NCI-H146 treated with DMSO at 0.1 percent for 48 hours (cell line): ENCODE measurements at regions not wholly inside any gene's neighbourhood (a gene's known extent, or its start where the extent isn't known, plus 50 kb on each side); places are given as distances from the start of the nearest gene placed in this dataset.
"Not testable (repeated sequence)": the region's sequence is repeated elsewhere in the genome, so short reads cannot be mapped to it uniquely, and the experiment has no call there.

Experiments
- DNase-seq: peaks from one replicate; lab custom pipeline; 2025; ENCODE audit not compliant: unreplicated experiment; lab: John Stamatoyannopoulos, UW

DNA sequence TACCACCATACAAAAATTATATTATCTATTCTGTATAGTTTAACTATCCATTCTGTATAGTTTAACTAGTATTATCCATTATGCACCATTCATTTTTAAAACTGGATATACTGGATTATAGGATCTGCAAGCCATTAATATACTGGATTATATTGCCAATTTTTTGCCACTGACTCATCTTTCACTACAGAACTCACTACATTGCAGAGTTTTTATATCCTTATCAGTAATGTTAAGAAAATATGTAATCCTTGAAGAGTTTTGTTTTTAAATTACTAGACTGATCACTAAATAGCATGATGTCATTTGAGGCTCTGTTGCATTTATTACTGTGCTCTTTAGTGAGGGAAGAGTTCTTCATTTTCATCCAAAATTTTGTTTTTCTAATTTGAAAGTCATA, 109.8 kb upstream of the SNX2 start:
- no peak for DNase-seq

DNA sequence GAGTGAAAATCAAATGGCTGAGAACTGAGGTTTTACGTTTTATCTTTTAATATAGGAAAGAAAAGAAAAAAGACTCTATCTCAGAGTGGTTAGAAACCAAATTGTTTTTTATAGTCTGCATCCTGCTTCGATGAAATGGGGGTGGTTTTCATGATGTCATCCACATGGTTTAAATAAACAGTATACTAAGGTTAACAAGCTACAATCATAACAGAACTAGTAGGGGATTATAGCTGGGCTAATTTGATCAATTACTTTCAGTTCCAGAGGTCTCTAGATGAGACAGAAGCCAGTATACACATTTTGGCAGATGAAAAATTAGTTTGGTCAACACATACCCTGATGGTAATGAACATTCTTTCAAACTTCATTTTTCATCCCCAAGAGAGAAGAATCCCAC, 106.3 kb upstream of the SNX2 start:
- no peak for DNase-seq

DNA sequence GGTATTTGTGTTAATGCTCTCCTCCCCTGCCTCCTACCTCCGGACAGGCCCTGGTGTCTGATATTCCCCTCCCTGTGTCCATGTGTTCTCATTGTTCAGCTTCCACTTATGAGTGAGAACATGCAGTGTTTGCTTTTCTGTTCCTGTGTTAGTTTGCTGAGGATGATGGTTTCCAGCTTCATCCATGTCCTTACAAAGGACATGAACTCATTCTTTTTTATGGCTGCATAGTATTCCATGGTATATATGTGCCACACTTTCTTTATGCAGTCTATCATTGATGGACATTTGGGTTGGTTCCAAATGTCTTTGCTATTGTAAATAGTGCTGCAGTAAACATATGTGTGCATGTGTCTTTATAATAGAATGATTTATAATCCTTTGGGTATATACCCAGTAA, 105.2 kb upstream of the SNX2 start:
- DNase-seq: not testable (repeated sequence)

DNA sequence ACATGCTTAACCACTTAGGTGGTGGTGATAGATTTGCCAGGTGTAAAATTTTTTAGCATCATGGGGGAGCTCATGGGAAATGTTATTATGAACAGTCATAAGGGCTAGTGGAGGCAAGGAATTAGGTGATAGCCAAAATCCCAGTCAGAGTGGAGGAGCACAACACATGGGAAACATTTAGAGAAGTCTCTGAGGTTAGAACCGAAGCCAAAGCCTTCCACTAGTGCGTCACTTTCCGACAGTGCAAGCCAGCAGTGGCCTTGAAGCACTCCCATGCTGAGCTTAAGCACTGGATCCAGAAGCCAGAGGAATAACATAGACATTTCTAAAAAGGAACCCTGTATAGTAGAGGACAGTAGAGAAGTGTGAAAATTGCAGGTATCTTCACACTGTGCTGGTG, 101.5 kb upstream of the SNX2 start:
- no peak for DNase-seq

DNA sequence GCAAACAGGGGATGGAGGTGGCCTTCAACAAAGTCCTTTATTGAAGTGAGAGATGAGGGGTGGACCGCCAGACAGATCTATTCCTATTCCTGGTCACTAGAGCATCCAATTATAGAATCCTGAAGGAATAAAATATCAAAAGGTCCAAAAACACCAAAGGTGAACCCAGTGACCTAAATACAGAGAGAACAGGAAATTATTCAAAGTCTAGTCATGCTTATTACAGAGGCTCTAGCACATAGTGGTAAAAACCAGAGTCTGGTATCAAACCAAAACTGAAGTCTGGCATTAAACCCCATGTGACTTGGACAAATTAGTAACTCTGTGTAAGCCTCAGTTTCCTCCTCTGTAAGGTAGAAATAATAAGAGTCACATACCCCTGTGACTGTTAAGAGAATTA, 100.5 kb upstream of the SNX2 start:
- DNase-seq: no peak

DNA sequence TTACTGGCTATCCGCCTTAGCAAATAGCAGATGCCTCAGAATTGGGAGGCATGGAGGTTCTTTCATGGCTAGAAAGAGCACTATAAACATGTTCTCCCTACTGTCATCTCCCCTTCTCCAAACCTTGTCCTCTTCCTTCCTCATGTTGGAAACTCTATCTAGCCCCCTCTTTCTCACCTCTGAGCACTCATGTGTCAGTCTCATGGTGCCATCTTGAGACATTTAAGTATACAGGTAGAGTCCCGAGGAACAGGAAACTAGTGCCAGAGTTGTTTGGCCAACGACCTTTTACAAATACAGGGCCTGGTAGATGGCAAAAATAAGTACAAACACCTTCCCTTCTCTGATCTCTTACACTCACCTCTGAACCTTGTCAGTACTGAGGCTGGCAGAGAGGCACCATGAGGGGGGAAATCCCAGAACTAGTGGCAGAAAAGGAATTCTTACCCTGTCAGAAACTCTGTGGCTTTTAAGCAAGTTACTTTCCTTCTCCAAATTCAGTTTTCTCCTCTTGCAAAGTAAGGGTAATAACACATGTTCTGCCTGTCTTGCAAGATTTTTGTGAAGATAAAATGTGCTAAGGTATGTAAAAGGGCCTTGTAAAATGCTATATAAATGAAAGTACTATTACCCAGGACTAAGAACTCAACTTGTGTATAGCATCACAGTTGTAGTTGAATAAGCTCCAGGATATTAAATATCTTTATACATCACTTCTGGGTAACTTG, 94.1 kb upstream of the SNX2 start:
- DNase-seq: no peak

DNA sequence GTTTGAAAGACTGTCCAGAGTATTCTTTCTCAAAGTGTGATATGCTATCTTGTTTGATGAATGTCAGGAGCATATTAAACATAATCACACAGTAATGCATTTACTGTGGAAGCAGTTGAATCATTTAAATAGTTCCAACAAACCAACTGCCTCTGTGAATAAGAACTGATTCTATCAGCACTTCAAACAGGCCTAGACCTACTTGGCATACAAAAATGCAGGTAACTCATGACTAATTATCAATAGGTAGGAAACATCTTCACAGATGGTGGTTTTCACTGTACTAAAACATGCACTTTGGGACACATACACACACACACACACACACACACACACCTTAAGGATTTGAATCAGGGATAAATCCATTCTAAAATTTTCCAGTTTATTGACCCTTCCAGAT, 91.2 kb upstream of the SNX2 start:
- no peak for DNase-seq

DNA sequence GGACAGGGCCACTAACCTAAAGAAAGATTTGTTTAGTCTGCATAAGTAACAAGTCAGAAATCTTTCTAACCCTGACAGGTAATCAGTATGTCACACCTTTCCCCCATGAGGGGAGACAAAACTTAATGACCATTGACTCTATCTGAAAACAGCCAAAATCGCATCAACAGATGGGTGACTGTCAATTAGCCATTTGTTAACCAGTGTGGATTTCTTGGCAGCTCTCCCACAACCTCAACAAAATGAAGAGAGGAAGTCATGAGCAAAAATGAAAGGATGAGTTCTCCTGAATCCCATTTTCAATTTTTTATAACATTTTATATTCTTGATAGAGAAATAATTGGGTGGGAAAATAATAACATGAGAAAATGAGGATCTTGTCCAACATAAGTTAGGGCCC, 84.6 kb upstream of the SNX2 start:
- DNase-seq: no peak

DNA sequence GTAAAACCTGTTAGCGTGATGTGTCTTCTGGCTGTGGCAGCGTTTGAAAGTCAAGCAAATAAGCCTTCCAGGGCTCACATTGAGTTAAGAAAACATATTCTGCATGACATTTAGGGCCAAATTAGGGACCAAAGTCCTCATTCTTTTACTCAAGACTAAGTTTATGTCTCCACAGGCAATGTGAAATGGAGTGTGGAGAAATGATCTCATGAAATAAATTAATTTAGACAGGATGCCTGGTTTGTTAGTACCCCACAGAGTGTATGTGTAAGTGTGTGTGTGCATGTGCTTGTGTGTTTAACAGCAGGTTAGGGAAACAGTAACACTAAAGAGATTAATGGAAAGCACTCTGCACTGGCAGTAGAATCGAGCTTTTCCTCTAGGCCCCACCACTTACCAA, 82.9 kb upstream of the SNX2 start:
- no peak for DNase-seq

DNA sequence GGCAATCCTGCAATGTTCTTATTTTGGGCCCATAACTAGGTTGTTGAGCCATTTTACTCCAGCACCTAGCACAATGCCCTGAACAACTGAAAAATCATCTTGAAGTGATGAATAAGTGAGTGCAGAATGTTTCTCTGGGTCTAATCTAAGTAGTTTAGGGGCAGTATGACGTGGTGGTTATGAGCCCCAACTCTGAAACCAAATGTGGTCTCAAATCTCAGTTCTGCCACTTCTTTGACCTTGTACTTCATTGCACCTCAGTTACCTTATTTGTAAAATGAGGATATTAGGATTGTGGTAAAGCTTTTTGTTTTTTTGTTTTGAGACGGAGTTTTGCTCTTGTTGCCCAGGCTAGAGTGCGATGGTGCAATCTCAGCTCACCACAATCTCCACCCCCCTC, 80.9 kb upstream of the SNX2 start:
- no peak for DNase-seq

DNA sequence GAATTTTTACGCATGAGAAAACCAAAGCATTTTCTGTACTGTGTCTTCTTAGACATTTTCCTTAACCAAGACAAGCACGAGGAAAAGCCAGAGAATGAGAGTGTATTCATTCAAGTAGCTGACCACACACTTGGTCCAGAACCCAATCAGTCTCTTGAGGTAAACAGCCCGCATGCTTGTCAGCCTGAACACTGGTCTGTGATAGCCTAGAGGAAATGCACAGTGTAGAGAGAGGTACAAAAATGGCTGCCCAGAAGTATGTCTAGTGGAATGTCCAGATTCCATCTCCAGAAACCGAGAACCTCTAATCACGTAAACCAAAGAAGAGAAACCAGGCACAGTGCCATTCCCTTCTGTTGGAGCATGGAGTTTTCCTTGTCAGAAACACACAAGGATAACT, 80.0 kb upstream of the SNX2 start:
- DNase-seq: no peak

DNA sequence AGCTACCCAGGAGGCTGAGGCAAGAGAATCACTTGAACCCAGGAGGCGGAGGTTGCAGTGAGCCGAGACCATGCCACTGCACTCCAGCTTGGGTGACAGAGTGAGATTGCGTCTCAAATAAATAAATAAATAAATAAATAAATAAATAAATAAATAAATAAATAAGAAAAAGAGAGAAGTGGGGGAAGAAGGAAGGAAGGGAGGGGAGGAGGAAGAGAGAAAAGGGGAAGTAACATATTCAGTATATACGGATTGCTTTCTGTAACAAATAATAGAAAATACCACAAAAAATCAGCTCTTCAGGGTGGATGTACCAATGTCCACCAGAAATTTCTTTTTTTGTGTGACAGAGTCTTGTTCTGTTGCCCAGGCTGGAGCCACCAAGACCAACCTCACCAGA, 78.1 kb upstream of the SNX2 start:
- not testable (repeated sequence) for DNase-seq

DNA sequence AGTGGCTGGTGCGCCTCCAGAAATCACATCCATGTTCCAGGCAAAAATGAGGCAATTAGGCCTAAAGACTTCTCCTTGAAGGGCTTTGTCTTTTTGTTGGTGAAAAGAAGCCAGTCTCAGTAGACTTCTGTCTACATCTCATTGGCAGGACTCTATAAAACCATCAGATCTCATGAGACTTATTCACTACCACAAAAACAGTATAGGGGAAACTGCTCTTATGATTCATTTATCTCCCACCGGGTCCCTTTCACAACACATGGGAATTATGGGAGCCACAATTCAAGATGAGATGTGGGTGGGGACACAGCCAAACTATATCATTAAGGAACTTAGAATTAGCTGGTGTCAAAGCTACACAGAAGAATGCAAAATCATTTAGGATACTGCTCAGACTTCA, 77.7 kb upstream of the SNX2 start:
- DNase-seq: no peak

DNA sequence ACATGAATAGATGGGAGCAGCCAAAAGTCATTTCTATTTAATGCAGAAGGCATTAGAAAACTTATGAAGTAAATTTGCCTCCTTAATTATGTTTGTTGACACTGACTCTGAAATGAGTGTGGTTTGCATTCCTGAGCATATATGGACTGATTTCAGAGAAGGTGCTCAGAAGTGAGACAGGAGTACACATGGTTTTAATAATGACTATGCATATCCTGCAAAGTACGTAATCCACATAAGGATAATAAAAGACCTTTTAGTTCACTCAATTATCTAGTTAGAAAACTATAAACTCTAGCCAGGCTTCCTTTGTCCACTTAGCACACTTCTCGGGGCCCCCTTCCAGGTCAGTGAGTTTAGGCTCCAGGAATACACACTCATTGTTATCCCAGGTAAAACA, 75.7 kb upstream of the SNX2 start:
- DNase-seq: no peak

DNA sequence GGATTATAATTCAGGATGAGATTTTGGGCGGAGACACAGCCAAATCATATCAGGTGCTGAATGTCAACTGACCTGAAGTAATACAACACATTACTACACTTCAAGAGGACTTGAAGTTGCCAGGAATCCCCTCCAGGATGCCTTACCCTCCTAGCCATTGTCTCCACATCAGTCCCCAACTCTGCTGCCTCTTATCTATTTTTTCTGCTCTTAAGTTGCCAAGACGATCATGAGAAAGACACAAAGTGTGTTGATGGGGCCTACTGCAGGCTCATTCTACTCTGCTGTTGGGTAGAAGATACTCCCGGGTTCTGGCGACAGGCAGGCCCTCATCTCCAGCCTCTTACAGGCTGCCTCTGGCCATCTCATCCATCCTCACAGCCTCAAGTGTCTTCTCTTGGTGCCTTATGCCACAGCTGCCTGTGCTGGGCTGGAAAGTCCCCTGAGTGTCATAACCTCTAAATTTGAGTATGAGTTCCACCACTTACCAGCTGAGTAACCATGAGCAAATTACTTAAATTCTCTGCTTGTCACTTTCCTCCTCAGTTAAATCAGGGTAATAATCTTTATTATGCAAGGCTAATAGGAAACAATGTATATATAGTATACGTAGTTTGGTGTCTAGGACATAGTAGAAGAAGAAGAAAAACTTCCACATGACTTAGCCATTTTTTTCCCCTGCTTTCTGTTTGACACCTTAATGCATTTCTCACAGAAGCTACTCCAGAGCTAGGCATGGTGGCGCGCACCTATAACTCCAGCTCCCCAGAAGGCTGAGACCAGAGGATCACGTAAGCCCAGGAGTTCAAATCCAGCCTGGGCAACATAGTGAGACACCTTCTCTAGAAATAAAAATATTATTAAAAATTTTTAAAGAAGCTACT, 73.0 kb upstream of the SNX2 start:
- DNase-seq: no peak

DNA sequence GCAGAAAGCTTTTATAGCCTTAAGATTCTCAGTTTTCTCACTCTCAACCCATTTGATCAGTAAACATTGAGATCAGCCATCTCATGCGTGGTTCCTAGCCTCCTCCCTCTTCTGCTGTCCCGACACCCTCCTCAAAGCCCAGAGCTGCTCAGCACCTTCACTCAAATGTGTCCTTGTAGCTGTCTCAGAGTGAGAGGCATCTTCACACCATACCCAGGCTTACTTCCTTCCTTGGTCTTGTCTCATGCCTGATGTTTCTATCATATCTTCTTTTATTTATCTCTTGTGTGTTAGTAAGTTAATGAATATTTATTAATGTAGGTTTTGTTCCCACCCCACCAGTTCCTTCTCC, 72.4 kb upstream of the SNX2 start:
- DNase-seq: no peak

DNA sequence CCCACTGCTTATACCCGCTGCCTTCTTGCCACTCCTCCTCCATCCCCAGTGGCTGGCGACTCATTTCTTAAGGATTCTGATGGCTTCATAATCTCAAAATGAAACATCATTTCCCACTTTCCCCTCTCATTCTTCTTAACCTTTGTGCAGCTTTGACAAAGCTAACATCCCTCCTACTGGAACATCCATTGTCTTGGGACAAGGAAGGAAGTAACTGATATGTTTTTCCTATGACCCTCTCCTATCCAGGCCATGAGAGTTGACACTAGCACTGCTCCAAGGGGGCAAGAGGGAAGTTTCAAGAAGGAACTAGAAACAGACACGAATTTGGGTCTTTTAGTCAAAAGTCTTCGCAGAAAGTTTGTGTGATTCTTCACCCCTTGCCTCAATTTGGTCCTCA, 71.7 kb upstream of the SNX2 start:
- no peak for DNase-seq

DNA sequence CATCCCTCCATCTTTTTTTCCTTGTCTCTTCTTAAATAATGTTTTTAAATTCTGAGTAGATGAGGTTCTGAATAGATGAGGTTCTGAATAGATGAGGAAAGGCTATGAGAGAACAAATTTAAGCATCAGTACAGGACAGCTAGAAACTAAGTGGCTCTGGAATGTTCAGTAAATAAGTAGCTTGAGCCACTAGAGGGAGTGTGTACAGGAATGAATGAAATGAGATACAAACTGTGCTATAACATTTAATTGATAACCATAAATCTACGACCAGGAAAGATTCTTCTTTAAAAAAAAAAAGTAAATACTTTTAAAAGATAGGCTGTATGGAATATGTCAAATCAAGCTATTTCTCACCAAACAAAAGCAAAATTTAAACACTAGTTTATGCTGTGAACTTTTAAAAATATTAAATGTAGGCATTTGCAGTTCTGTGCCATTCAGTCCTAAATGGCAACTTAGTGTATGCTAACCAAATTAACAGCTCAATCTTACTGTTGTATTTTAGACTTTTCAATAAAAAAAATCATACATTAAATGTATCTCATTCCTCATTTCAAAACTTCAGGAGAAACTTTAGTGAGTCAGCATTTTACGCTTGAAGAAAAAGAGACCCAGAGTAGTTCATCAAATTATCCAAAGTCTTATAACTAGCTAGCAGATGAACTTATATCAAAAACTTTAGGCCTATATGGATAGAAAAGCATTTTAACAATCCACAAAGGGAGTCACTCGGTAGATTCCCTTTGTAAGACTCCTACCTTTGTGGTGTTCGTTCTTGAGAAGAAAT, 70.4 kb upstream of the SNX2 start:
- DNase-seq: no peak

DNA sequence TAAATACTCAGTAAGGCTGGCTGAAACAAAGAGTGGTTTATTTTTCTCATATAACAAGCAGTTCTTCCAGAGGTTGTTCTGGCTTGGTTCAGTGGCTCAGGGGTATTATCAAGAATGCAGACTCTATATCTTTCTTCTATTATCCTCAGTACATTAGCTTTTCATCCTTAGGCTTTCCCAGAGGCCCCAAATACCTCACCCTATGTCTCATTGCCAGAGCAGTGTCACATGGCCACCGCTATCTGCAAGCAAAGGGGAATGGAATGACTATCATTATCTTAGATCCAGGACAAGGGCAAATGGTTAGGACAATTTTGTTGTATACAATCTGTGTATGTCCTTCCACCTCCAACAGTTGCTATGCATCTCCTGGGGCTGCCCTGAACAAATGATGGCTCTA, 69.0 kb upstream of the SNX2 start:
- no peak for DNase-seq

DNA sequence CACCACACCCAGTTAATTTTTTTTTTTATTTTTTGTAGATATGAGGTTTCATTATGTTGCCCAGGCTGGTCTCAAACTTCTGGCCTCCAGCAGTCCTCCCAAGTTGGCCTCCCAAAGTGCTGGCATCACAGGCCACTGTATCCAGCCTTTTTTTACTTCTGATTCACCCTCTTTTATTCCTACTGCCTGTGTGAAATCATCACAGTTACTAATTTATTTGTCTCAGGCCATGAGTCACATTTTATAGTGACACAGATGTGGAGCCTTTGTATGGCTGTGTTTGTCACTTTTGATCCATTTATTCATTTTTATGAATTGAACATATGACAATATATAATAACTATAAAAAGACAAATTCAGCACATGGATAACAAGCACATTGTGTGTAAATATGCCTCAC, 67.1 kb upstream of the SNX2 start:
- DNase-seq: no peak

DNA sequence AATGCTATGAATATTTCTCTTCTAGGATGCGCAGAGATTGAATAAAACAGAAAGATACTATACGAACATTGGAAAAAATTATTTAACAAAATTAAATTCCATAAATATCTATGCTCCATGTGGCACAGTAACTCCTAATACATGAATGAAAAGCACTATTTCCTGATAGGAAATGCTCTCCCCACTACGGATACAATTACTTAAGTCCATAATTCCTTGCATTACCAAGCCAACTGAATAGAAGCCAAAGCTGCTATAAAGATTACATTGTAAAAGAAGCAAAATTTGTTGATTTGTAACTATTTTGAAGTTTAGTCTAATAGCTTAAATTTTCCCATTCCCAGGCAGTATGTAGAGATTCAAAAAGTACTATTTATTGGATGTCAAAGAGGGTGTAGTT, 61.8 kb upstream of the SNX2 start:
- DNase-seq: no peak

DNA sequence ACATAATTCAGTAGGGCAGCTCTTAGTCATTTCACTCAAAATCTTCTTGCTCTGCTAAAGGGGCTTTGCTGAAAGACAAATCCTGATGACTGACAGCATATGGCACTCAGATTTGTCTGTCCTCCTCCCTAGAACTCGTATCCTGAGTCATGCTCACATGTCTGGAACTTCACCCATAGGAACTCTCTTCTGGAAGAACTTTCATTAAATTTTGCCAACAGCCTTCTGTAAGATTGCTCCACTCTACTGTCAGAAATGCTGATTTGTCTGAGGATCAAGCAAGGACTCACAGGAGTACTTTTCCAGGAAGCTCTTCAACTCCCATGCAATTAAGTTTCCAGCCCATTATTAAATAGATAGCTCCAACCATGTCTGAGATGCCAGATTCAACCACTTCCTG, 59.8 kb upstream of the SNX2 start:
- DNase-seq: no peak
